Naive thymus-derived CD8-positive, alpha-beta T cell (primary cell): ENCODE measurements at regions not wholly inside any gene's neighbourhood (a gene's known extent, or its start where the extent isn't known, plus 50 kb on each side); places are given as distances from the start of the nearest gene placed in this dataset.

Experiments used
- ATAC-seq, 2 donors: fragments of 150-1000 bp; cut with Tn5 transposase in 1 of 2; sonication (Bioruptor Pico), chemical (Tn5 transposase) in 1 of 2; 1 replicate in 1 of 2; 2 replicates in 1 of 2; pipeline ENCODE4 v1.10.0; 2021; ENCODE audit warnings: mild to moderate bottlenecking in 2 of 2, moderate library complexity in 2 of 2
- POLR2A ChIA-PET: fragments of 350-600 bp; sonication (Branson Sonifier 250); formaldehyde crosslinking; loops from one replicate; lab custom pipeline; 2021; ENCODE audit warnings: antibody characterized with exemption; lab: Charles Lee
- DNase-seq, 10 donors: peaks; one replicate each; pipeline versions ENCODE4 v3.0.0 to v3.0.0-alpha.2; 2020 to 2022
- H3K27ac Mint-ChIP-seq, 10 donors: one replicate each; pipeline ENCODE4 v1.8.0; 2020 to 2022; ENCODE audit warnings: mild to moderate bottlenecking in 10 of 10, mixed read lengths in 10 of 10, moderate library complexity in 4 of 10, inconsistent platforms in 1 of 10
- H3K27me3 Mint-ChIP-seq, 5 donors: one replicate each; pipeline ENCODE4 v1.8.0; 2021 to 2022; ENCODE audit warnings: mixed read lengths in 5 of 5
- H3K36me3 Mint-ChIP-seq, 3 donors: one replicate each; pipeline ENCODE4 v1.8.0; 2020 to 2022; ENCODE audit warnings: mixed read lengths in 3 of 3, mild to moderate bottlenecking in 2 of 3, inconsistent platforms in 1 of 3
- H3K4me1 Mint-ChIP-seq, 4 donors: one replicate each; pipeline ENCODE4 v1.8.0; 2021 to 2022; ENCODE audit warnings: mixed read lengths in 4 of 4
- H3K4me3 Mint-ChIP-seq, 10 donors: one replicate each; pipeline ENCODE4 v1.8.0; 2020 to 2022; ENCODE audit warnings: mild to moderate bottlenecking in 10 of 10, mixed read lengths in 10 of 10, moderate library complexity in 6 of 10, inconsistent platforms in 1 of 10
- H3K9me3 Mint-ChIP-seq, 9 donors: one replicate each; pipeline ENCODE4 v1.8.0; 2020 to 2022; ENCODE audit warnings: mixed read lengths in 9 of 9, mild to moderate bottlenecking in 3 of 9, inconsistent platforms in 1 of 9, moderate library complexity in 1 of 9

DNA sequence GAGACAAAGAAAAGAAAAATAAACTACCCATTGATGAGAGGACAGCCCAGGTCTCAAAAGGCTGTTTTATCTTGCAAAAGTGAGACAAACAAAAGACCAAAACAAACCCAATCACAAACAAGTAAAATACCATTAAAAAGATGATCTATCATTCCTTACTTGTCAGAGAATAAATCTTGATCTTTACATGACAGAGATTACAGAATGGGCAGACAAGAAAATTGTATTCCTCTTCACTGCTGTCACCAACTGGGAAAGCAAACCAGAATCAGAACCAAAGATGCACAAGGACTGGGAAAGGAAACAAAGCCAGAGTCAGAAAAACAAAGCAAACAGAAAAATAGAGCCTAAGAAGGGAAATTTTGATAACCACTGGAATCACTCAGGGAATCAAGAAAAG lies 444.0 kb upstream of the PDE3A start:
- peaks cover 0 to 8% (median 0%) of the 10 kb centered on the region in 5 donors for H3K27me3 Mint-ChIP-seq
- ATAC-seq (no peak), DNase-seq (no peak)
- H3K9me3 Mint-ChIP-seq = peaks cover 0 to 6% (median 0%) of the 10 kb centered on the region in 9 donors
- H3K4me3 Mint-ChIP-seq = no peak overlapping the region
- no peaks in the 10 kb centered on the region for H3K36me3 Mint-ChIP-seq
- POLR2A ChIA-PET = no interaction called here
- no peaks in the 10 kb centered on the region for H3K4me1 Mint-ChIP-seq
- H3K27ac Mint-ChIP-seq = no peak overlapping the region

DNA sequence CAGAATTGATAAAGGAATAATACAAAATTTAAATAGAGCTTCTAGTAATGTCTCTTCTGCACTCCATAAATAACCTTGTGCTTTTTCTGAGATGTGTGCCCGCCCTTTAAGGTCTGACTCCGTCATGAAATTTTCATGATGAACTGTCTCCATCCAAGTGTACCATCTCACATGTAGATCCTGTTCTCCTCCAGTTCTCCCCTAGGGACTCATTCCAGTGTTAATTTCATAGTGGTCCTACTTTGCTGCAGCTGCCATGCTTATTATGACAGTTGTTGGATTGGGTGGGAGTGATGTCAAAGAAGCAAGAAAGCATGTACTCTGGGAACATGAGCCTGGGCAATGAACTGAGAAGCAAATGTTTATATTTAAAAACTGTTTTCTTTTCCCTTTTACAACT lies 442.5 kb upstream of the PDE3A start:
- no peaks in the 10 kb centered on the region for H3K4me1 Mint-ChIP-seq
- H3K4me3 Mint-ChIP-seq = no peak overlapping the region
- no peaks in the 10 kb centered on the region for H3K36me3 Mint-ChIP-seq
- POLR2A ChIA-PET = no interaction called here
- peaks cover 0 to 8% (median 0%) of the 10 kb centered on the region in 5 donors for H3K27me3 Mint-ChIP-seq
- peaks cover 0 to 4% (median 0%) of the 10 kb centered on the region in 9 donors for H3K9me3 Mint-ChIP-seq
- no peak for DNase-seq
- no peak overlapping the region for H3K27ac Mint-ChIP-seq
- ATAC-seq = no peak

- no peak for DNase-seq
- no peaks in the 10 kb centered on the region for H3K4me1 Mint-ChIP-seq
- ATAC-seq = no peak
- H3K4me3 Mint-ChIP-seq = no peak overlapping the region
- peaks cover 0 to 4% (median 0%) of the 10 kb centered on the region in 9 donors for H3K9me3 Mint-ChIP-seq
- peaks cover 0 to 8% (median 0%) of the 10 kb centered on the region in 5 donors for H3K27me3 Mint-ChIP-seq
- H3K36me3 Mint-ChIP-seq = no peaks in the 10 kb centered on the region
- H3K27ac Mint-ChIP-seq = no peak overlapping the region
- POLR2A ChIA-PET = no interaction called here
Observed at GRCh38 chr12:19926266-19926665, 442.1 kb upstream of the PDE3A start.

DNA sequence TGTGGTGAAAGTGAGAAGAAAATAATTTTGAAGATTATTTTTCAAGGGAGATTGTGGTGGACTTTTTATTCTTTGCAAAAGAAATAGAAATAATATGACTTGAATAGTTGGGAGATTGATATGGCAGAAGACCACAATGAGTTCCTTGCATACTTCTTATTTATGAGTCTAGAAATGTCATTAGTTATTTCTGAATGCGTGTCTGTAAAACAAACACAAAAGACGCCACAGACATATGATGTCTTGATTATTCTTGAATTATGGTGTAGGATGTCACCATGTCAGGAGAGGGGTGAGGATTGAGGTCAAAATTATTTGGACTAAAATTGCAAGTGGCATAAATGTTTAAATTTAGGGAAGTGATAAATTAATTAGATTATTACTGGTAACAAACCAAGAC lies 440.7 kb upstream of the PDE3A start:
- POLR2A ChIA-PET = no interaction called here
- H3K4me1 Mint-ChIP-seq = no peaks in the 10 kb centered on the region
- H3K9me3 Mint-ChIP-seq = peaks cover 0 to 4% (median 0%) of the 10 kb centered on the region in 9 donors
- no peak overlapping the region for H3K27ac Mint-ChIP-seq
- ATAC-seq = no peak
- no peak overlapping the region for H3K4me3 Mint-ChIP-seq
- no peaks in the 10 kb centered on the region for H3K36me3 Mint-ChIP-seq
- H3K27me3 Mint-ChIP-seq = peaks cover 0 to 7% (median 2%) of the 10 kb centered on the region in 5 donors
- no peak for DNase-seq

- no peak overlapping the region for H3K27ac Mint-ChIP-seq
- peaks cover 0 to 4% (median 0%) of the 10 kb centered on the region in 9 donors for H3K9me3 Mint-ChIP-seq
- DNase-seq = no peak
- POLR2A ChIA-PET = no interaction called here
- H3K27me3 Mint-ChIP-seq = peaks cover 5 to 13% (median 11%) of the 10 kb centered on the region in 5 donors
- no peaks in the 10 kb centered on the region for H3K4me1 Mint-ChIP-seq
- no peaks in the 10 kb centered on the region for H3K36me3 Mint-ChIP-seq
- H3K4me3 Mint-ChIP-seq = no peak overlapping the region
- ATAC-seq = no peak
Observed at GRCh38 chr12:19932413-19932812, 435.9 kb upstream of the PDE3A start.

GRCh38 chr12:19933924-19934323 lies 434.4 kb upstream of the PDE3A start:
- POLR2A ChIA-PET = no interaction called here
- Mint-ChIP-seq H3K4me3 (no peak overlapping the region), H3K36me3 (no peaks in the 10 kb centered on the region), H3K27me3 (peaks cover 5 to 13% (median 10%) of the 10 kb centered on the region in 5 donors), H3K27ac (no peak overlapping the region), H3K9me3 (peaks cover 0 to 3% (median 0%) of the 10 kb centered on the region in 9 donors), H3K4me1 (no peaks in the 10 kb centered on the region)
- no peak for DNase-seq
- no peak for ATAC-seq

DNA sequence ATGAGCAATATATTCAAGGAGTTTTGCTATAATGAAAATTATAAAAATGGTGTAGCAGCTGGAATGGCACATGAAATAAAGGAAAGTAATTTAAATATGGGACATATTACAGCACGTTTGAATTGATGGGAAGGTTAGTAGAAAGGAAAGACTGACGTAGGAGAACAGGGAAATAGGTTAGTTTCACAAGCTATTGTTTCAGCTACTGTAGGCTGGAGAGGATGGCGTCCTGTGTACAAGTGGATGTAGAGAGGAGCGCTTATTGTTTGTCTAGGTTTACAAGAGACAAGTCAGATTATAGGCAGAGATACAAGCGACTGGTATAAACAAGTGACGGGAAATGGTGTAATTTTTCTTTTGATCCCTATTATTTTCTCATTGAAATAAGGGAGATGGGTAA lies 431.2 kb upstream of the PDE3A start:
- Mint-ChIP-seq H3K27ac (no peak overlapping the region), H3K9me3 (peaks cover 0 to 3% (median 0%) of the 10 kb centered on the region in 9 donors), H3K36me3 (no peaks in the 10 kb centered on the region), H3K27me3 (peaks cover 5 to 13% (median 9%) of the 10 kb centered on the region in 5 donors), H3K4me1 (no peaks in the 10 kb centered on the region), H3K4me3 (no peak overlapping the region)
- POLR2A ChIA-PET = no interaction called here
- ATAC-seq (no peak), DNase-seq (no peak)

DNA sequence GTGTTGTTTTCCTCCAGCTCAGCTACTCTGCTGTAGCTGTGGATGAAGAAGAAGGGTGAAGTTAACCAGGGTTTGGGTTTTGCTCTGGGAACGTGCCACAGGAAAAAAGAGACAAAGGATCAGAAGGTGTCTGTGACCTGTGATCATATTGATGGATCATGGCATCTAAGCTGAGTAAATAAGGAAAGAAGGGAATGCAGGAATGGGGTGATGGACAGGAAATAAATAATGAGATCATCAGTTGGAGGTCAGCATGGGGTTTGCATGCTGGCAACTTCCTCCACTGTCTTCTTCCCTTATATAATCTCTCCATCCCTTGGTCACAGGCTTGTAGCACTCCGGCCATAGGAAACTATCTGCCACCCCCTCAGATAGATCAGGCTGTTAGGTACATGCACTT lies 430.3 kb upstream of the PDE3A start:
- Mint-ChIP-seq H3K27me3 (peaks cover 4 to 13% (median 7%) of the 10 kb centered on the region in 5 donors), H3K4me1 (no peaks in the 10 kb centered on the region), H3K9me3 (peaks cover 0 to 3% (median 0%) of the 10 kb centered on the region in 9 donors), H3K4me3 (no peak overlapping the region), H3K36me3 (no peaks in the 10 kb centered on the region), H3K27ac (no peak overlapping the region)
- DNase-seq (no peak), ATAC-seq (no peak)
- POLR2A ChIA-PET = no interaction called here

DNA sequence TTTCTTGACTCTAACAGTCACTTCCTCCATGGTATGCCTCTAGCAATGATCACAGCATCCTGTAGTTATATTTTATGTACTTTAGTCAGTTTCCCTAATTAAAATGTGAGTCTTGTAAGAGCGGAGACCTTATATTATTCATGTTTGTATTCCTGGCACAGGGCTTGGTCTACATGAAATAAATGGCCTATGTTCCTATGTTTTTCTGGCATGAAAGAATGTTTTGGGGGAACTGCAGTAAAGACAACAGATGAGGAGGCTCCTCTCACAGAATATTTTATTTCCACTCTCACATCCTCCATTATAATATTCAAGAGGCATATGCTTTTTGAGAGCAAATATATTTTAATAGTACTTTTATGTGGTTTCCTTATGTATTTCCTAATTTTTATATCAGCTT lies 429.8 kb upstream of the PDE3A start:
- H3K4me1 Mint-ChIP-seq = no peaks in the 10 kb centered on the region
- peaks cover 0 to 3% (median 0%) of the 10 kb centered on the region in 9 donors for H3K9me3 Mint-ChIP-seq
- ATAC-seq (no peak), DNase-seq (no peak)
- no peak overlapping the region for H3K4me3 Mint-ChIP-seq
- H3K27me3 Mint-ChIP-seq = peaks cover 3 to 8% (median 5%) of the 10 kb centered on the region in 5 donors
- POLR2A ChIA-PET = no interaction called here
- H3K27ac Mint-ChIP-seq = no peak overlapping the region
- H3K36me3 Mint-ChIP-seq = no peaks in the 10 kb centered on the region

DNA sequence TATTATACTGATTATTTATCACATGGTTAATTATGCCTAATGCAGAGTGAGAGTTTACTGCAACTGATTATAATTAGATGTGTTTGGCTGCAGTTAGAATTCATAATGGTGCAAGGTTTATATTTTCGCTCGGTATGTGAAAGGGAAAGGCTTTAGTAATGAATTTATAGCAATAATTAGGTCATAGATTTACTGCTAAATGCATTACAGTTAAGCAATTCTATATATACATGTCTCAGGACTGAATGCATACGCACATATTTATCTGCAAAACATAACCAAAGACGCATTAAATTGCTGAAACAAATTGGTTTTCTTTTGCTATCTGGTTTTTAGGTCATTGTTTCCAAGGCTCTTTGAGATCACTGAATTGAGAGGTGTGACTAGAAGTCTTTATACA lies 428.1 kb upstream of the PDE3A start:
- H3K9me3 Mint-ChIP-seq = peaks cover 0 to 3% (median 0%) of the 10 kb centered on the region in 9 donors
- no peaks in the 10 kb centered on the region for H3K36me3 Mint-ChIP-seq
- H3K4me1 Mint-ChIP-seq = no peaks in the 10 kb centered on the region
- ATAC-seq (no peak), DNase-seq (no peak)
- peaks cover 0 to 4% (median 2%) of the 10 kb centered on the region in 5 donors for H3K27me3 Mint-ChIP-seq
- H3K4me3 Mint-ChIP-seq = no peak overlapping the region
- POLR2A ChIA-PET = no interaction called here
- no peak overlapping the region for H3K27ac Mint-ChIP-seq

GRCh38 chr12:19941096-19941495 lies 427.2 kb upstream of the PDE3A start:
- no peaks in the 10 kb centered on the region for H3K9me3 Mint-ChIP-seq
- H3K27ac Mint-ChIP-seq = no peak overlapping the region
- no peak for ATAC-seq
- POLR2A ChIA-PET = no interaction called here
- no peaks in the 10 kb centered on the region for H3K4me1 Mint-ChIP-seq
- H3K27me3 Mint-ChIP-seq = peaks cover 0 to 2% (median 0%) of the 10 kb centered on the region in 5 donors
- H3K4me3 Mint-ChIP-seq = no peak overlapping the region
- no peaks in the 10 kb centered on the region for H3K36me3 Mint-ChIP-seq
- no peak for DNase-seq

DNA sequence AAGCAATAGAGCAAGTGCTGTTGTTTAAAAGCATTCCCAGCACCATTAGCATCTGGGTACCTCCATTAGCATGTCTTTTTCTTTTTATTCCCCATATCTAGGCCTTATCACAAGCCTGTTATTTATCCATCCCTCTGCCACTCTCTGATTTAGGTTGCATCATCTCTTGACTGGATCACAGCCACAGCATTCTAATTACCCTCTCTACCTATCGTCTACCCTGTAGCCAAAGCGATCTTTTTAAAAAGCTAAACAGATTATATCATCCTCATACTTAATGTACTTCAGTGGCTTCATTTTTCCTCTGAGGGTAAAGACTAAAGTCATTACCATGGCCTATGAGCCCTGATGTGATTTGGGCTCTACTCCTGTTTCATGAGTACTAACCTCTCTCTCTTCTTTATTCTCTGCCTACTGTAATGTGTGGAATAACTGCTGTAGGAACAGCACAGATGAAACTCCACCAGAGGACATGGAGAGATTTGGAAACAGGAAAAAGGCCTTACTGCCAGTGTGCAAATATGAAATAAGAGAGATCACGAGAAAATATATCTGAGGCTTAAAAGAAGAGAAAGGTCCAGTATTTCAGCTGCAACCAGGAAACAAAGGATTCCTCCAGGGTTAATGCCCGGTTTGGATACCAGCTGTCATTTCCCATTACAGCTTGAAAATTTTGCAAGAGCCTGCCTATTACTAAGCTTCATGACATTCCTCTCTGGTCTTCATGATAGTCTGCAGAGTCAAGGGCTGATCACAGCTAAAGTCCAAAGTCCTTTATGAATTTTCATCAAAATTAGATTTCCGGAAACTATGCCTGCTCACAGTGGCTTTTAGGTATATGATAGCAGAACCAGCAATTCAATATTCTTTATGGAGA lies 422.5 kb upstream of the PDE3A start:
- peaks cover 0 to 15% (median 4%) of the 10 kb centered on the region in 9 donors for H3K9me3 Mint-ChIP-seq
- no peaks in the 10 kb centered on the region for H3K4me1 Mint-ChIP-seq
- H3K36me3 Mint-ChIP-seq = peaks cover 0 to 10% (median 0%) of the 10 kb centered on the region in 3 donors

DNA sequence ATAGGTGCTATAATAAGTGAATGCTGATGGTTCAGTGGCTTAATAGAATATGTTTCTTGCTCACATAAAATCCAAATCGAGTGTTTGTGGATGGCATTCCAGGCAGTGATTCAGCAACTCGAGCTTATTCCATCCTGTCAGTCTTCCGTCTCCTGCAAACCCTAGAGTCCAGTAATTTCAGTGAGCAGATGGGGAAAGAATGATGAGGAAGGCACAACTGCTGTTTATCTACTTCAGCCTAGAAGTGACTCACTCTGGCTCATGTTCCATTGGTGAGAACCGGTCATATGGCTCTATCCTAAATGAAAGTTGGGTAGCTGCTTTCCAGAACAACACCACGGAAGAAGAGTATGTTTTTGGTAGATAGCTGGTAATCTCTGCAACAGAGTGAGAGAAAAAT lies 421.8 kb upstream of the PDE3A start:
- no peak overlapping the region for H3K4me3 Mint-ChIP-seq
- POLR2A ChIA-PET = no interaction called here
- no peaks in the 10 kb centered on the region for H3K4me1 Mint-ChIP-seq
- H3K27ac Mint-ChIP-seq = no peak overlapping the region
- no peak for ATAC-seq
- DNase-seq = no peak
- H3K36me3 Mint-ChIP-seq = peaks cover 0 to 10% (median 0%) of the 10 kb centered on the region in 3 donors
- peaks cover 0 to 15% (median 4%) of the 10 kb centered on the region in 9 donors for H3K9me3 Mint-ChIP-seq
- peaks cover 0 to 1% (median 0%) of the 10 kb centered on the region in 5 donors for H3K27me3 Mint-ChIP-seq

More for the DNA sequence above, 422.5 kb upstream of the PDE3A start:
- ATAC-seq (no peak), DNase-seq (no peak)
- POLR2A ChIA-PET = interaction anchor here (0.7 kb wide), 1 partner anchor 1616 kb away, joined by 3 read pairs; no protein-coding TSS in a partner anchor
- H3K27ac Mint-ChIP-seq = no peak overlapping the region
- H3K4me3 Mint-ChIP-seq = no peak overlapping the region
- no peaks in the 10 kb centered on the region for H3K27me3 Mint-ChIP-seq
